HepG2 (cell line): ENCODE measurements at regions not wholly inside any gene's neighbourhood (a gene's known extent, or its start where the extent isn't known, plus 50 kb on each side); places are given as distances from the start of the nearest gene placed in this dataset.

ENCODE experiments used
- CTCF ChIP-seq: sonication (generic); formaldehyde crosslinking; IDR thresholded peaks from 2 replicates; pipeline ENCODE4 v1.5.0; 2020; ENCODE audit warnings: mild to moderate bottlenecking, missing genetic modification reagents, moderate library complexity
- DDIT3 ChIP-seq: sonication (generic); formaldehyde crosslinking; IDR thresholded peaks from 2 replicates; pipeline ENCODE4 v1.4.0; 2020; ENCODE audit warnings: mild to moderate bottlenecking, missing genetic modification reagents
- FOXA3 ChIP-seq: IDR thresholded peaks from 2 replicates; pipeline ENCODE4 v1.6.1; 2016; ENCODE audit warnings: missing genetic modification reagents, missing compliant biosample characterization
- FOXM1 ChIP-seq: sonication (generic); formaldehyde crosslinking; IDR thresholded peaks from 2 replicates; pipeline ENCODE4 v1.5.0; 2020; ENCODE audit warnings: missing genetic modification reagents
- MAFK ChIP-seq, 2 experiments: IDR thresholded peaks in 1 of 2; conservative IDR thresholded peaks in 1 of 2; 2 replicates each; pipeline ENCODE4 v1.6.1; 2011; ENCODE audit warnings: improper control_type of control experiment in 2 of 2, low read length in 2 of 2
- NR3C1 ChIP-seq: sonication (generic); formaldehyde crosslinking; IDR thresholded peaks from 2 replicates; pipeline ENCODE4 v1.4.0; 2020; ENCODE audit warnings: missing genetic modification reagents
- POLR2A ChIP-seq, 2 experiments: IDR thresholded peaks; 2 replicates each; pipeline ENCODE4 v1.6.1; 2011; ENCODE audit warnings: low read depth in 2 of 2, low read length in 2 of 2, mild to moderate bottlenecking in 1 of 2, moderate library complexity in 1 of 2; ENCODE audit not compliant: insufficient read depth in 1 of 2
- POLR2AphosphoS5 ChIP-seq: IDR thresholded peaks from 2 replicates; pipeline ENCODE4 v1.6.1; 2012; ENCODE audit warnings: low read depth, low read length
- STAT6 ChIP-seq: sonication (generic); formaldehyde crosslinking; IDR thresholded peaks from 2 replicates; pipeline ENCODE4 v1.4.0; 2020; ENCODE audit warnings: missing genetic modification reagents, mild to moderate bottlenecking, borderline replicate concordance
- ZBTB21 ChIP-seq: sonication (generic); formaldehyde crosslinking; IDR thresholded peaks from 2 replicates; pipeline ENCODE4 v1.4.0; 2020; ENCODE audit warnings: missing genetic modification reagents
- TF ChIP-seq, protein P1 (sequence below): sonication (generic); formaldehyde crosslinking; IDR thresholded peaks from 2 replicates; pipeline ENCODE4 v1.8.1; 2022; ENCODE audit warnings: low read depth, mild to moderate bottlenecking, missing genetic modification reagents
- TF ChIP-seq, protein P2 (sequence below): fragments of 450-650 bp; IDR thresholded peaks from 2 replicates; pipeline ENCODE4 v1.6.1; 2016
- TF ChIP-seq, protein P3 (sequence below): sonication (generic); formaldehyde crosslinking; IDR thresholded peaks from 2 replicates; pipeline ENCODE4 v1.4.0; 2020; ENCODE audit warnings: missing genetic modification reagents

DNA sequence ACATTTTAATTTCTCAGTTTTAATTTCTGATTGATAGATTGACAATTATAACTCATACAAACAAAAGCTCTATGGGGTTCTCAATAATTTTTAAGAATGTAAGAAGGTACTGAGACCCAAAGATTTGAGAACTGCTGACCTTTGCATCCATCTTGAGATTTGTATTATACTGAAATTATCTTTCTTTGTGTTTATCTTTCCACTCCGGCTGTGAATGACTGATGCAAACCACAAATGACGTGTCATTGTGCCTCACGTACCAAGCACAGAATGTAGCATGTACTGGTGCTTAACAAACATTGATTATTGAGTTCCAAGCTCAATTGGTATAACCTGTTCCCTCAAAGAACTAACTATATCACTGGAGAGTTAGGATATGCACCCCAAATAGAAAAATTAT lies 152.1 kb upstream of the SMLR1 start:
- TF ChIP-seq, protein P1, sequence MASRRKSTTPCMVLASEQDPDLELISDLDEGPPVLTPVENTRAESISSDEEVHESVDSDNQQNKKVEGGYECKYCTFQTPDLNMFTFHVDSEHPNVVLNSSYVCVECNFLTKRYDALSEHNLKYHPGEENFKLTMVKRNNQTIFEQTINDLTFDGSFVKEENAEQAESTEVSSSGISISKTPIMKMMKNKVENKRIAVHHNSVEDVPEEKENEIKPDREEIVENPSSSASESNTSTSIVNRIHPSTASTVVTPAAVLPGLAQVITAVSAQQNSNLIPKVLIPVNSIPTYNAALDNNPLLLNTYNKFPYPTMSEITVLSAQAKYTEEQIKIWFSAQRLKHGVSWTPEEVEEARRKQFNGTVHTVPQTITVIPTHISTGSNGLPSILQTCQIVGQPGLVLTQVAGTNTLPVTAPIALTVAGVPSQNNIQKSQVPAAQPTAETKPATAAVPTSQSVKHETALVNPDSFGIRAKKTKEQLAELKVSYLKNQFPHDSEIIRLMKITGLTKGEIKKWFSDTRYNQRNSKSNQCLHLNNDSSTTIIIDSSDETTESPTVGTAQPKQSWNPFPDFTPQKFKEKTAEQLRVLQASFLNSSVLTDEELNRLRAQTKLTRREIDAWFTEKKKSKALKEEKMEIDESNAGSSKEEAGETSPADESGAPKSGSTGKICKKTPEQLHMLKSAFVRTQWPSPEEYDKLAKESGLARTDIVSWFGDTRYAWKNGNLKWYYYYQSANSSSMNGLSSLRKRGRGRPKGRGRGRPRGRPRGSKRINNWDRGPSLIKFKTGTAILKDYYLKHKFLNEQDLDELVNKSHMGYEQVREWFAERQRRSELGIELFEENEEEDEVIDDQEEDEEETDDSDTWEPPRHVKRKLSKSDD (CRISPR knock-in tag) = no peak
- TF ChIP-seq CTCF (CRISPR knock-in tag) (no peak), MAFK (conservative IDR thresholded peaks at IDR 0.05 in 1 of 2, IDR thresholded peaks at IDR 0.05 in 1 of 2; ENCODE audit: low read length in 2 of 2) (peak in 1 of 2 experiments; percentile 40; a peak in 1 of 4 replicates), DDIT3 (CRISPR knock-in tag) (no peak), FOXM1 (CRISPR knock-in tag) (no peak), NR3C1 (no peak), ZBTB21 (CRISPR knock-in tag) (no peak), POLR2A (IDR thresholded peaks at IDR 0.05; ENCODE audit: insufficient read depth in 1 of 2, low read depth in 2 of 2, low read length in 2 of 2) (no peak), POLR2AphosphoS5 (no peak), FOXA3 (CRISPR knock-in tag) (no peak), STAT6 (no peak)
- TF ChIP-seq, protein P2, sequence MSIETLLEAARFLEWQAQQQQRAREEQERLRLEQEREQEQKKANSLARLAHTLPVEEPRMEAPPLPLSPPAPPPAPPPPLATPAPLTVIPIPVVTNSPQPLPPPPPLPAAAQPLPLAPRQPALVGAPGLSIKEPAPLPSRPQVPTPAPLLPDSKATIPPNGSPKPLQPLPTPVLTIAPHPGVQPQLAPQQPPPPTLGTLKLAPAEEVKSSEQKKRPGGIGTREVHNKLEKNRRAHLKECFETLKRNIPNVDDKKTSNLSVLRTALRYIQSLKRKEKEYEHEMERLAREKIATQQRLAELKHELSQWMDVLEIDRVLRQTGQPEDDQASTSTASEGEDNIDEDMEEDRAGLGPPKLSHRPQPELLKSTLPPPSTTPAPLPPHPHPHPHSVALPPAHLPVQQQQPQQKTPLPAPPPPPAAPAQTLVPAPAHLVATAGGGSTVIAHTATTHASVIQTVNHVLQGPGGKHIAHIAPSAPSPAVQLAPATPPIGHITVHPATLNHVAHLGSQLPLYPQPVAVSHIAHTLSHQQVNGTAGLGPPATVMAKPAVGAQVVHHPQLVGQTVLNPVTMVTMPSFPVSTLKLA = no peak
- TF ChIP-seq, protein P3, sequence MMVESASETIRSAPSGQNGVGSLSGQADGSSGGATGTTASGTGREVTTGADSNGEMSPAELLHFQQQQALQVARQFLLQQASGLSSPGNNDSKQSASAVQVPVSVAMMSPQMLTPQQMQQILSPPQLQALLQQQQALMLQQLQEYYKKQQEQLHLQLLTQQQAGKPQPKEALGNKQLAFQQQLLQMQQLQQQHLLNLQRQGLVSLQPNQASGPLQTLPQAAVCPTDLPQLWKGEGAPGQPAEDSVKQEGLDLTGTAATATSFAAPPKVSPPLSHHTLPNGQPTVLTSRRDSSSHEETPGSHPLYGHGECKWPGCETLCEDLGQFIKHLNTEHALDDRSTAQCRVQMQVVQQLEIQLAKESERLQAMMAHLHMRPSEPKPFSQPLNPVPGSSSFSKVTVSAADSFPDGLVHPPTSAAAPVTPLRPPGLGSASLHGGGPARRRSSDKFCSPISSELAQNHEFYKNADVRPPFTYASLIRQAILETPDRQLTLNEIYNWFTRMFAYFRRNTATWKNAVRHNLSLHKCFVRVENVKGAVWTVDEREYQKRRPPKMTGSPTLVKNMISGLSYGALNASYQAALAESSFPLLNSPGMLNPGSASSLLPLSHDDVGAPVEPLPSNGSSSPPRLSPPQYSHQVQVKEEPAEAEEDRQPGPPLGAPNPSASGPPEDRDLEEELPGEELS (CRISPR knock-in tag) = no peak
